ENCODE measurements at regions not wholly inside any gene's neighbourhood (a gene's known extent, or its start where the extent isn't known, plus 50 kb on each side); places are given as distances from the start of the nearest gene placed in this dataset.

DNA sequence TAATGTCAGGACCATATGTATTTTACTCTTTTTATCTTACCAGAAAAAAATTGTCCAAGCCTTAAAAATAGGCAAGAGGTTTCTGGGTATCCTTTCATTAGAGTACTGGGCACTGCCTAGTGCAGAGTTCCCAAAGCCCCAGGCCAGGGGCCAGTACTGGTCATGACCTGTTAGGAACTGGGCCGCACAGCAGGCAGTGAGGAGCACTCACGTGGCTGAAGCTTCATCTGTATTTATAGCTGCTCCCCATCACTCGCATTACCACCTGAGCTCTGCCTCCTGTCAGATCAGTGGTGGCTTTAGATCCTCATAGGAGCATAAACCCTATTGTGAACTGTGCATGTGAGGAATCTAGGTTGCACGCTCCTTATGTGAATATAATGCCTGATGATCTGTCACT lies 632.9 kb downstream of the UTRN start:
- TF ChIP-seq, protein P1, sequence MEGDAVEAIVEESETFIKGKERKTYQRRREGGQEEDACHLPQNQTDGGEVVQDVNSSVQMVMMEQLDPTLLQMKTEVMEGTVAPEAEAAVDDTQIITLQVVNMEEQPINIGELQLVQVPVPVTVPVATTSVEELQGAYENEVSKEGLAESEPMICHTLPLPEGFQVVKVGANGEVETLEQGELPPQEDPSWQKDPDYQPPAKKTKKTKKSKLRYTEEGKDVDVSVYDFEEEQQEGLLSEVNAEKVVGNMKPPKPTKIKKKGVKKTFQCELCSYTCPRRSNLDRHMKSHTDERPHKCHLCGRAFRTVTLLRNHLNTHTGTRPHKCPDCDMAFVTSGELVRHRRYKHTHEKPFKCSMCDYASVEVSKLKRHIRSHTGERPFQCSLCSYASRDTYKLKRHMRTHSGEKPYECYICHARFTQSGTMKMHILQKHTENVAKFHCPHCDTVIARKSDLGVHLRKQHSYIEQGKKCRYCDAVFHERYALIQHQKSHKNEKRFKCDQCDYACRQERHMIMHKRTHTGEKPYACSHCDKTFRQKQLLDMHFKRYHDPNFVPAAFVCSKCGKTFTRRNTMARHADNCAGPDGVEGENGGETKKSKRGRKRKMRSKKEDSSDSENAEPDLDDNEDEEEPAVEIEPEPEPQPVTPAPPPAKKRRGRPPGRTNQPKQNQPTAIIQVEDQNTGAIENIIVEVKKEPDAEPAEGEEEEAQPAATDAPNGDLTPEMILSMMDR (IDR thresholded peaks at IDR 0.05), result no peak
- TF ChIP-seq, protein P2, sequence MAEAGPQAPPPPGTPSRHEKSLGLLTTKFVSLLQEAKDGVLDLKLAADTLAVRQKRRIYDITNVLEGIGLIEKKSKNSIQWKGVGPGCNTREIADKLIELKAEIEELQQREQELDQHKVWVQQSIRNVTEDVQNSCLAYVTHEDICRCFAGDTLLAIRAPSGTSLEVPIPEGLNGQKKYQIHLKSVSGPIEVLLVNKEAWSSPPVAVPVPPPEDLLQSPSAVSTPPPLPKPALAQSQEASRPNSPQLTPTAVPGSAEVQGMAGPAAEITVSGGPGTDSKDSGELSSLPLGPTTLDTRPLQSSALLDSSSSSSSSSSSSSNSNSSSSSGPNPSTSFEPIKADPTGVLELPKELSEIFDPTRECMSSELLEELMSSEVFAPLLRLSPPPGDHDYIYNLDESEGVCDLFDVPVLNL (CRISPR knock-in tag; IDR thresholded peaks at IDR 0.05; ENCODE audit: borderline replicate concordance, low read depth), result no peak
- TF ChIP-seq NR2C2 (CRISPR knock-in tag; IDR thresholded peaks at IDR 0.05) (no peak), ZNF423 (CRISPR knock-in tag; IDR thresholded peaks at IDR 0.05) (no peak), ATF2 (CRISPR knock-in tag; IDR thresholded peaks at IDR 0.05; ENCODE audit: borderline replicate concordance, low read depth) (no peak), FOXP4 (CRISPR knock-in tag; IDR thresholded peaks at IDR 0.05) (no peak), CBFB (CRISPR knock-in tag; IDR thresholded peaks at IDR 0.05; ENCODE audit: low read depth) (no peak), JUN (CRISPR knock-in tag; IDR thresholded peaks at IDR 0.05) (no peak)
- TF ChIP-seq, protein P3, sequence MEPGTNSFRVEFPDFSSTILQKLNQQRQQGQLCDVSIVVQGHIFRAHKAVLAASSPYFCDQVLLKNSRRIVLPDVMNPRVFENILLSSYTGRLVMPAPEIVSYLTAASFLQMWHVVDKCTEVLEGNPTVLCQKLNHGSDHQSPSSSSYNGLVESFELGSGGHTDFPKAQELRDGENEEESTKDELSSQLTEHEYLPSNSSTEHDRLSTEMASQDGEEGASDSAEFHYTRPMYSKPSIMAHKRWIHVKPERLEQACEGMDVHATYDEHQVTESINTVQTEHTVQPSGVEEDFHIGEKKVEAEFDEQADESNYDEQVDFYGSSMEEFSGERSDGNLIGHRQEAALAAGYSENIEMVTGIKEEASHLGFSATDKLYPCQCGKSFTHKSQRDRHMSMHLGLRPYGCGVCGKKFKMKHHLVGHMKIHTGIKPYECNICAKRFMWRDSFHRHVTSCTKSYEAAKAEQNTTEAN (CRISPR knock-in tag; IDR thresholded peaks at IDR 0.05), result no peak

Data from WTC11 (cell line).